ENCODE measurements at regions not wholly inside any gene's neighbourhood (a gene's known extent, or its start where the extent isn't known, plus 50 kb on each side); places are given as distances from the start of the nearest gene placed in this dataset.
A peak's percentile ranks its signal among the peaks of the same experiment; 100 is the strongest.
"Not testable (repeated sequence)": the region's sequence is repeated elsewhere in the genome, so short reads cannot be mapped to it uniquely, and the experiment has no call there.

- DNase-seq, result peak; percentile 70
Observed at GRCh38 chr5:167843881-167844572, 447.4 kb upstream of the WWC1 start.

DNA sequence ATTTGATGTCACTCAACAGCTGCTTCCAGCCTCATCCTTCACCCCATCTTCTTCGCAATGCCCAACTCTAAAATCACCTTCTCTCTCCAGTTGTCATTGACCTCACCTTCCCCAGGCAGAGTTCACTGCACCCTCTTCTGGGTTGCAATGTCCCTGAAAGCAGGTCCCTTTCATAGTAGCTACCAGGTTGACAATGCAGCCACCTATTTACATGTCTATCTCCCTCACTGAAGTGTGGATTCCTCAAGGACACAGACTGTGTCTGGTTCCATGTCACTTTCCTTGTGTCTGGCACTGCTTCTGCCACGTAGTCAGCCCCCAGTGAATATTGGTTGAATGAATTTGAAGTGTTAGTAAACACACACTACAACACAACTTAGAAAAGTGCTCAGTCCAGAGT lies 445.5 kb upstream of the WWC1 start:
- DNase-seq, result no peak

- DNase-seq, result no peak
Observed at GRCh38 chr5:167849874-167850273, 441.6 kb upstream of the WWC1 start.

DNA sequence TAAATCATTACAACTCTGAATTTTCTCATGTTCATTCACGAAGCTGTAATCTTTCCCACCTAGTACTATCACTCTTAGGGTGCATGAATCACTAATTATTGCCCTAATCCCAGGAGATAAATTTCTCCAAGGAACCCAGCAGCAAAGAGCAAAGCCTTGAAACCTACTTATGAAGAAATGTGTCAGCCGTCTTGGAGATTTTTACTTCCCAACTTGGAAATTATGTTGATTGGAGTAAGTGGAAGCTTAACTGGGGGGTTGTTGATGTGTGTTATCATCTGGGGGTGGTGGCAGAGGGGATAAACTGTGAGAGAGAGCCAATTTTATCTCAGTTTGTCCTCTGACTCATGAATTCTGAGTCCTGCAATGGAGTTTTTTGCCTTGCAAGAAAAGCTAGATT lies 440.5 kb upstream of the WWC1 start:
- DNase-seq, result peak; percentile 46

- peak; percentile 12 for DNase-seq
Observed at GRCh38 chr5:167851416-167851815, 440.0 kb upstream of the WWC1 start.

DNA sequence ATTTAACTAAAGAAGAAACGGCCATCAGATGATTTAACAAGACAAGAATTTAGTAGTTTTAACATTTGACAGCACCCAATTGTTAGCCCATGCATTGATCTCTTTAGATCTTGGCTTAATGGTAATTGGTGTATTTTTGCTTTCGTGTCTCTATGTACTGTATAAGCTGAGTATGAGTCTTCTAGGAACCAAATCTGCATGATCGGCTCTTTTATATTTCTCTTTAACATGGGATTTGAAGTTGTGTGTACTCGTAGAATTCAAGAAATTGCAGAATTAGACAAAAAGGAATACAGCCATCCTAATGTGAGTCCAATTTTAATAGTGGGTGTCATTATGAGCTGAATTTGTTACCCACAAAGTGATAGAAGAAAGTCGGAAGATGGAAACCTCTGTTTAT lies 438.9 kb upstream of the WWC1 start:
- DNase-seq, result no peak

GRCh38 chr5:167853421-167853820 lies 438.0 kb upstream of the WWC1 start:
- DNase-seq, result peak; percentile 80

GRCh38 chr5:167855818-167856217 lies 435.6 kb upstream of the WWC1 start:
- no peak for DNase-seq

DNA sequence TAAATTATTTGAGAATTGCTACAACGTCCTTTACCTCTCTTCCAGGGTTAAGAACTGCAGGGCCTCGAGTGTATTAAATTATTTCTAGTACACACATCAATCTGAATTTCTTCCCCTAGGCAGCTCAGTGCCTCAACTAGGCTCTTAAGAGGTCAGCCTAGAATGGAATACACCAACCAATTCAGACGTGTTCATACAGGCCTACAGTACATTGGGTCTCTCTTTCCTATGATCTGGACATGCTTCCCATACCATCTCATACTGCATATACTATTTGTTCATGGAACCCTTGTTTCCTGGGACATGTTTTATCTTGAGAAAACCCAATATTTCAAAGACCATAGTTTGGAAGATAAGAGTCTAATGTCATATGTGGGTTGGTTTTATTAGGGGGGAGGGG lies 434.1 kb upstream of the WWC1 start:
- no peak for DNase-seq

DNA sequence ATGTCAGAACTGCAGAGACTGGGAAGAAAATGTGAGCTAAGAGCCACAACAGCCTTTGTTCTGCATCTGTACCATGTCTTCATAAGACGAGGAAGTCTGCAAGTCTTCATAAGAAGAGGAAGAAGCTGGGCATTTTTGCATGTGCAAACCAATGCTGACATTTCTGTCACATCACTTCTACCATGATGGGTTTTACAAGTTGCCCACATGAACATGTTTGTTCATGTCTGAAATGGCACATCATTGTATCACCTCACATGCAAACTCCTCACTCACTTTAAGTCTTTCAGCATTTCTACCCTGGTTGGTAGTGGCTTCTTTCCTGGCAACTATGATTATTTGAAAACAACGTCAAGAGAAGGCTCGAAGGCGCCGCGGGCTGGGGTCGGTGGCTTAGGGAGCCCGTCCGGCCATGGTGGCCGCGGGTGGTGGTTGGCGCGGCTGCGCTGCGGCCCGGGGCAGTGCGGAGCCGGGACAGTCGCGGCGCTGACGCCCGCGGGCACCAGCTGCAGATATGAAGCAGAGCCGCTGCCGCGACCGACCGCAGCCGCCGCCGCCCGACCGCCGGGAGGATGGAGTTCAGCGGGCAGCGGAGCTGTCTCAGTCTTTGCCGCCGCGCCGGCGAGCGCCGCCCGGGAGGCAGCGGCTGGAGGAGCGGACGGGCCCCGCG lies 433.1 kb upstream of the WWC1 start:
- DNase-seq, result not testable (repeated sequence)

GRCh38 chr5:167861129-167861927 lies 430.1 kb upstream of the WWC1 start:
- peak; percentile 24 for DNase-seq

DNA sequence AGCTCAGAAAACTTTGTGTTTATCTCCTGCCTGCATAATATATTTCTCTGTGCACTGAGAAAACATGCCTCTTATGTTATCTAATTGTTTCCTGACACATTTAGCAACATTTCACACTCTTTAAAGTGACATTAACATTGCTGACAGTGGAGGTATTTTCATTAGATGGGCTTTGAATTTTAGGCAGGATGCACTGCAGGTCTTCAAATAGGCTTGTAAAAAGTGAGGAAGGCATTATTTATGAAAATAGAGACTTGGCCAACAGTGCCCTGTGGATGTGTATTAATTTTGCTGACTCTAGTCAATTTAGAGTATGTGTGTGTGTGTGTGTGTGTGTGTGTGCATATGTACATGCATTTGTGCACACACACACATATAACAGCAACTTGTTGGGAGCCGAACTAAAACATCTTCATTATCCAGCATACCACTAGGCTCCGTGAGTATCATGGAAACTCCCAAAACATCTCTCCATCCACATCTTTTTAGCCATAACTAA lies 429.5 kb upstream of the WWC1 start:
- no peak for DNase-seq

DNA sequence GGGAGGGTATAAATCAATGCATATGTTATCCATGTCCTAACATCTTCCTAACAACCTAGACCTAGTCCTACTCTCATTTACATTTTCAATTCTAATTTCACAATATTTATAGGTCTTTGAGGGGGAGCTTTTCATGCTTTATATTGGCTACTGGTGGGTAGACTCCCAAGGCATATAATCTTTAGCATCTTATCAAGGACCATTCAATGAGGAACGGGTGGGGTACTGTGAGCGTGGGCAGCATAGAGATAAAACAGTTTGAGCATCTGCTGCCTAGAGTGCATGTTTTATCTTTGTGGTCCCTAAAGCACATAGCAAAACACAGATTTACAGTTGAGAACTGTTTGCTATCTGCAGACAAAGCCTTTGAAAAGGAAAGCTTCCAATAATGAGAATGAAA lies 427.6 kb upstream of the WWC1 start:
- no peak for DNase-seq

- DNase-seq, result peak; percentile 73
Observed at GRCh38 chr5:167864801-167865200, 426.6 kb upstream of the WWC1 start.

DNA sequence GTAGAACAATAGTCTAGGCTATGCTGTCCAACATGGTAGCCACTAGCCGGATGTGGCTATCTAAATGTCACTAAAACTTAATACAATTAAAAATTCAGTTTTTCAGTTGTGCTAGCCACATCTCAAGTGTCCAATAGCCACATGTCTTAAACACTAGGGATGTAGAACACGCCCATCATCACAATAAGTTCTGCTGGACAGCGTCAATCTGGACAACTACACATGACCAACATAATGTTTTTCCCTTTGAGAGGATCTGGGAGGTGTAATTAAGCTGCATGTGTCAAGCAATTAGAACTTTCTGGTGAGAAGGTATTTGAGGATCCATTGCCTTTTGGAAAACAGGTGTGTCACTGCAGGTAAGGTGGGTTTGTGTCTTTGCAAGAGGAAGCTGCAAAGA lies 424.6 kb upstream of the WWC1 start:
- no peak for DNase-seq

DNA sequence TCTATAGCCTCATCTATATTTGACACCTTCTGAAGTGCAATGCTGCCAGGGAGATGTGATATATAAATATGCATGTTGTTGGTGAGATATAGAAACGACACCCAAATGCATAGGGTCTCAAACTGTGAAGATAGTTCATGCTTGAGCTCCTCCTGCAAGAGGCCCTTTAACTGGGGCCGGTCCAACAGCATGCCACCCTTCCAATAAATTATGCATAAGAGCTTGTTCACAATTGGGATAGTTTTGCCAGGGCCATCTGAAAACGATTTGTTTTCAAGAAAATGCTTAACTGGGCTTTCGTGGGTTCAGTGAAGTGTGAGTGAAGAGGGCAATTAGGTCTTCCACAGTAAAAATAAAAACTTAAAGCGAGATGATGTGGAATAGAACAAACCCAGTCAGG lies 424.2 kb upstream of the WWC1 start:
- DNase-seq, result no peak

DNA sequence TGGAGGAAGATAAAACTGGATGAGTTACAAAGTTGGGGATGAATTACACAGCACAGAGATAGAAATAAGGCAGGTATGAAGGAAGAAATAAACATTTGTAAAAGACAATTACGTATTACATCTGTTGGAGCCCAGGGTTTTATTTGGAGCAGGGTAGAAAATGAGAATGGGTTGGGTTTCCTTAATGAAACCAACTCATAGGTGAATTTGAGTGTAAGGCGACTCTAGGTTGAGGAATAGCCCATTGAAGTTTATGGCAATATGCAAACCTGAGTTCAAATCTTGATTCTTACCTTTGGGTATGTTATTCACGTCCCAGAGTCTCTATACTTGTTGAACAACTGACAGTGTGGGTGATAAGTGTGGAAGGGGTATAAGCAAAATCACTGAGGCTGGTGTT lies 422.3 kb upstream of the WWC1 start:
- DNase-seq, result no peak

DNA sequence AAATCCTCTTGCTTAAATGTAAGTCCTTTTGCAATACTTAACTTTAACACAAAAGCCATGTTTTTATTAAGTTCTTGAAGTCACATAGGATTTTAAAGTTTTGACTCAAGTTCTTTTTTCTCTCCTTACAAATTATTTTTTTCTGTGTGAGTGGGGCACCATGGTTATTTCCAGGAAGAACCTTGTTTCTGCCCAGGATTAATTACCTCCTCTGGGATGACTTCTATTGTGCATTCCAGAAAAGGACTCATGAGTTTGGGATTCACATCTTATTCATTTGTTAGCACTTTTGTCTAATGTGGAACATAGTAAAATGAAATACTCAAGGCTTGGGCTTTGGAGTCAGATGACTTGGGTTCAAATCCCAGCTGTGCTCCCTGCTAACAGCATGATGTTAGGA lies 421.4 kb upstream of the WWC1 start:
- peak; percentile 82 for DNase-seq

- peak; percentile 65 for DNase-seq
Observed at GRCh38 chr5:167871091-167871490, 420.4 kb upstream of the WWC1 start.

GRCh38 chr5:167872791-167873190 lies 418.7 kb upstream of the WWC1 start:
- DNase-seq, result no peak

GRCh38 chr5:167877114-167877722 lies 414.2 kb upstream of the WWC1 start:
- no peak for DNase-seq

- DNase-seq, result no peak
Observed at GRCh38 chr5:167877924-167878323, 413.5 kb upstream of the WWC1 start.

DNA sequence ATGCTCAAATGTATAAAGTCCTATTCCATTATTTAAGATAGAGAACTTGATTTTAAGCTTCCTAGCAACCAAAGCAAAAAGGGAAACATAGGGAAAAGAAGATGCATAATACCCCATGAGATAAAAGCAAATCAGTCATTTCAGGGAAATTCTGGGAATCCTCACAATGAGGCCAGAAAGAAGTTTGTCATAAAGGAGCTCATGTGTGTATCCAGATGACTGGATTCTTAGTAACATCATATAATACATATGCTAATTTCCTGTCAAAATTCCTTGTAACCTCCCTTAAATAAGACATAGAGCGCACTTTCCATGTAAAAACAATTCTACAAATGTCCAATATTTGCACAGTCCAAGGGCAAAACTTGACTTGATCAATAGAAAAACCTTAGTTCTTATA lies 411.0 kb upstream of the WWC1 start:
- DNase-seq, result no peak
